Activated T-cell treated with anti-CD3 and anti-CD28 coated beads, Interleukin-2, amount 50 U/mL, for 24 hours (primary cell): ENCODE measurements at regions not wholly inside any gene's neighbourhood (a gene's known extent, or its start where the extent isn't known, plus 50 kb on each side); places are given as distances from the start of the nearest gene placed in this dataset.

Source experiments
- DNase-seq: peaks from one replicate; pipeline ENCODE4 v3.0.0-alpha.2; 2020
- H3K27ac Mint-ChIP-seq: 2 replicates; pipeline ENCODE4 v1.8.0; 2020; ENCODE audit warnings: mild to moderate bottlenecking, mixed read lengths
- H3K27me3 Mint-ChIP-seq: 2 replicates; pipeline ENCODE4 v1.8.0; 2020; ENCODE audit warnings: mixed read lengths
- H3K36me3 Mint-ChIP-seq: 2 replicates; pipeline ENCODE4 v1.8.0; 2020; ENCODE audit warnings: low read depth, mixed read lengths
- H3K4me1 Mint-ChIP-seq: 2 replicates; pipeline ENCODE4 v1.8.0; 2020; ENCODE audit warnings: low read depth, mixed read lengths
- H3K4me3 Mint-ChIP-seq: 2 replicates; pipeline ENCODE4 v1.8.0; 2020; ENCODE audit warnings: mild to moderate bottlenecking, moderate library complexity, mixed read lengths
- H3K9me3 Mint-ChIP-seq: 2 replicates; pipeline ENCODE4 v1.8.0; 2020; ENCODE audit warnings: mixed read lengths

DNA sequence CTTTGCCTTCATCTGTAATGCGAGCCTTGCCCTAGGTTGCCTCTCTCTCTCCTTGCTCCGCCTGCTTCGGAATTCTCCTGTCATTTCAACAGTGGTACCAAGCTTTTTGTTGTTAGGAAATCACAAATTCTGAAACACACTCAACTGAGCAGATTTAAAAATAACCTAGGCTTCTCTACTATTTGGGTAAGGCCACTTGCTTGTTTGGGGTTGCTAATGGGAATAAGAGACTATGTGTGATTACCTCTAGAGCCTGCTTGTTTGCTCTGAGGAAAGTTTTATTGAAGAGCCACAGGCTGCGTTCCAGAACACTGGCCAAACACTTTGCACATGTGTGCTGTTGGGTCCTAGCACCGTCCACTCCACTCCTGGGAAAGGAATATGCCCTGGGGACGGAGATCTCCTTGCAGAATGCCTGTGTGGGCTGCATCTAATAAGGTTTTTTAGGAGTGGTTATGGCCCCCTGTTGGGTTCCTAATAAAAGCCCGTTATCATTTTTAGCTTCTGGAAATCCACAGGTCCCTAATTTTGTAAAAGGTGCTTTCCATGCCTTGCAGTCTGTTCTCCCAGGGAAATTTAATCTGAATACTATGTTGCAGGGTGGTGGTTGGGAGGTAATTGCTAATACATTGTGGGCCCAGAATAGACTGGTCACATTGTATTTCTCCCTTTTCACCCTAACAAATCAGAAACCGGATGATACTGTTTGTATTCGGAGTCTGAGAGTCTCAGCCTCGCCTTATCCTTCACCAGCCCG is 68.7 kb upstream of the KLF6 start:
- H3K4me3 Mint-ChIP-seq: no peak overlapping the region
- H3K4me1 Mint-ChIP-seq: peaks cover 51% of the 10 kb centered on the region
- DNase-seq: no peak
- H3K27me3 Mint-ChIP-seq: no peaks in the 10 kb centered on the region
- H3K36me3 Mint-ChIP-seq: no peaks in the 10 kb centered on the region
- H3K9me3 Mint-ChIP-seq: peaks cover 7% of the 10 kb centered on the region
- peak overlapping the region; percentile 95 for H3K27ac Mint-ChIP-seq

DNA sequence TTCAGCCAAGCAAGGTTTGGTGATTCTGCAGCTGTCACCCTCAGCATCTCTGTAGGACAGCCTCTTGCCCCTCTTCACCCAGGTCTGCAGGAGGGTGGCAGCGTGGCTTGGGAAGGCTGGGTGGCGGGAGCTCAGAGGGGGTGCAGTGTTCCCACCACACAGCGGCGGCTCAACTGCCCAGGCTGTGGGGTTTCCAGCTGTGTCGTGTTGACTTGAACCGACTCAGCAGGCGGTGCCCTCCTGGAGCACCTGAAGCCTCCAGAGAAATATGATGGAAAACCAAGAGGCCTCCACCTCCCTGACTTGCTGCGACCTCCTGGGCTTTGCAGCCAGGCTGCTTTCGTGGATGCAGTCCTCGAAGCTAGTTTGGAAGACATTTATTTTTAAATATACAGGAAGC is 68.0 kb upstream of the KLF6 start:
- no peak for DNase-seq
- Mint-ChIP-seq H3K27ac (peak overlapping the region; percentile 95), H3K4me3 (no peak overlapping the region), H3K4me1 (peaks cover 56% of the 10 kb centered on the region), H3K27me3 (no peaks in the 10 kb centered on the region), H3K36me3 (no peaks in the 10 kb centered on the region), H3K9me3 (peaks cover 7% of the 10 kb centered on the region)

DNA sequence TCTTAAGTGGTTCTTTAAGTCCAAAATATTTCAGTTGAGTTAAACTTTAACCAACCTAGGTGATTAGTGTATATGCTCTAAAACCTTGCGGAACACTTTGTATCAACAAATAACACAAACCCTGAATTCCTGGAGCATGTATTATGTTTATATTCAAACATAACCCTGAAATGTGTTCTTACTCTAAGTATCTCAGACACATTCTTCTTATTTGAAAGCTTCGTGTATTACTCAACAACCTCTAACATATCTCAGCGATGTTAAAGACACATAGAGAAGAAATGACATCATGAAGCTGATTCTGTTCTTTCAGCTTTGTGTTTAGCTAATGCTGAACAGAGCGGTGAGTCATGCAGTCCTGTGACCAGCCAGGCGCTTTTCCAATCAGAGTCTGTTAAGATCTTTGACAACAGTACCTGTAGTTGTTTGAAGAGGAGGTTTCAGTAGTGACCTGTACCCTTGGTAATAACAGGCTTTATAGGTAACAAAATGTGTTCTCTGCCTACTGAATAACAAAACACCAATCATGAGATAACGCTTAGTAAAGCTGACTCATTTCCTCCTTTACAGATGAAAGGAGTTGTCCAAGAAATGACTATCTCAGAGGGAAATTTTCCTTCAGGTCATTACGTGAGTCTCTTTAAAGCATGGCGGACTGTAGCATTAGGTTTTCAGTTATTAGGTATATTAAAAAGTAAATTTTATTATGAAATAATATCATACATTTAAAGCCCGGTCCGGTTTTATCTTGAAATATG is 67.3 kb upstream of the KLF6 start:
- peak overlapping the region; percentile 39 for H3K4me3 Mint-ChIP-seq

DNA sequence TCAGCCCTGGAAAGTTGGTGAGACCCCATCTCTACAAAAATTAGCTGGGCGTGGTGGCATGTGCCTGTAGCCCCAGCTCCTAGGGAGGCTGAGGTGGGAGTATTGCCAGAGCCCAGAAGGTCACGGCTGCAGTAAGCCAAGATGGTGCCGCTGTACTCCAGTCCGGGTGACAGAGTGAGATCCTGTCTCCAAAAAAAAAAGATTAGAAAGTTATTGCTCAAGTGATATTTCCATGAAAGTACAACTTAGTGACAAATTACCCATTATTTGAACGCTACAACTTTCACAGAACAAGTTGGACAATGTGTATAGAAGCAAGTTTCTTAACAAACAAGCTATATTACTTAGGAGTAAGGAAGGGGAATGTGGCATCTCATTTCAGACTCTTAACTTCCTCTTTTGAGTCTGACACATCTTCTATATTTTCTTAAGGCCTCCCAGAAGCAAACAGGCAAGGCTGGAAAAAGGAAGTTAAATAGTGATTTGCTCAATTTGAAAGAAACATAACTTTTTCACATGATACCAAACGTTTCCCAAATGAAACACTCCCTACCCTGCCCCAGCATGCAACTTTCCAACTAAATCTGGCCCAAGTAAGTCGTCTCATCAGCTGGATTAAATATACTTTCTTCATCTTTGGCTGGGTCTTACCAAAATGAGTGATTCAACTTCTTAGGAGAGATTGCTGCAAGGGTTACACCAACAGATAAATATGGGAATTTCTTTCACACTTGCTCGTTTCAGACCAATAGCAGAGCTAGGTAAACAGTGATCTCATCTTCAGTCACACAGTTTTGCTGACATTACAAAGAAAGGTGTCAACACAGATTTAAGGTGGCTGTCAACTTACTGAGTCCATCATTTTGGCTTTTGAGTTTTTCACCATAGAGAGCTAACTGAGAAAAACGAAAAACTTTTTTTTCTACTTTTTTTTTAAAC is 66.3 kb upstream of the KLF6 start:
- peaks cover 7% of the 10 kb centered on the region for H3K9me3 Mint-ChIP-seq
- H3K27me3 Mint-ChIP-seq: no peaks in the 10 kb centered on the region
- no peak for DNase-seq
- H3K4me1 Mint-ChIP-seq: peaks cover 63% of the 10 kb centered on the region
- peak overlapping the region; percentile 95 for H3K27ac Mint-ChIP-seq
- no peaks in the 10 kb centered on the region for H3K36me3 Mint-ChIP-seq
- H3K4me3 Mint-ChIP-seq: peak overlapping the region; percentile 39

More for the DNA sequence above, 67.3 kb upstream of the KLF6 start:
- Mint-ChIP-seq H3K36me3 (no peaks in the 10 kb centered on the region), H3K9me3 (peaks cover 7% of the 10 kb centered on the region), H3K27me3 (no peaks in the 10 kb centered on the region), H3K27ac (peak overlapping the region; percentile 95), H3K4me1 (peaks cover 60% of the 10 kb centered on the region)
- DNase-seq: peak; percentile 66

DNA sequence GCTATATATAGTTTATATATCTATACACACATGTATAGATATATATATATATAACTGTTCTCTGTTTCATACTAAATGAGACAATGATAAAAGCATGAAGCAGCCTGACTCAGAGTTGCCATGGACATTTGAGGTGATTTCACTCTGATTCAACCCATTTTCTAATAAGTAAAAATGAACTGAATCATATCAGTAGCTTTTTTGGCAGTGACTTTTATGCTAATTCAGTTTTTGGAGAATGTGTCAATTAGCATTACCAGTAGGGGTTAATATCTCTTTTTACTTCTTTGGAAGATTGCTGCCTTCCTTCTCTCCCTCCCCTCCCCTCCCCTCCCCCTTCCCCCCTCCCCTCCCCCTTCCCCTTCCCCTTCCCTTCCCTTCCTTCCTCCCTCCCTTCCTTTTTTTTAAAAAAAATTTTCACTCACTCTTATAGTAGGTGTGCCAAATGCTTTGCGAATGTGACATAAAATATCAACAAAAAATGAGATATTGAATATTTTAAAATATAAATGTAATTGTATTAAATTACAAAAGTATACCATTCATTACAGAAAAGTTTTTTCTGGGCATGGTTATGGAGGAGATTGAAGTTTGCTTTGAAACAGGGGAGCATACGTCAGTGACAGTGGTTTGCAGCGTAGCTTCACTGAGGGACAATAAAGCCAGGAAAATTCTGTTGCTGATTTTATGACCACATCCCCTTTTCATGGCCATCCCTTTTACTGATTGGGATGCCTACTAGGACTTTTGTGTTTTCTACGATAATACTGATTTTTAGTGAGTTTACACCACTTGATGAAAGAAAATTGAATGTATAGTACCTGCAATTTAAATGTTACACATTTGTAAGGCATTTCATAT is 64.0 kb upstream of the KLF6 start:
- Mint-ChIP-seq H3K4me3 (no peak overlapping the region), H3K27me3 (no peaks in the 10 kb centered on the region), H3K27ac (peak overlapping the region; percentile 30), H3K9me3 (peaks cover 7% of the 10 kb centered on the region), H3K36me3 (no peaks in the 10 kb centered on the region), H3K4me1 (peaks cover 57% of the 10 kb centered on the region)
- DNase-seq: no peak

DNA sequence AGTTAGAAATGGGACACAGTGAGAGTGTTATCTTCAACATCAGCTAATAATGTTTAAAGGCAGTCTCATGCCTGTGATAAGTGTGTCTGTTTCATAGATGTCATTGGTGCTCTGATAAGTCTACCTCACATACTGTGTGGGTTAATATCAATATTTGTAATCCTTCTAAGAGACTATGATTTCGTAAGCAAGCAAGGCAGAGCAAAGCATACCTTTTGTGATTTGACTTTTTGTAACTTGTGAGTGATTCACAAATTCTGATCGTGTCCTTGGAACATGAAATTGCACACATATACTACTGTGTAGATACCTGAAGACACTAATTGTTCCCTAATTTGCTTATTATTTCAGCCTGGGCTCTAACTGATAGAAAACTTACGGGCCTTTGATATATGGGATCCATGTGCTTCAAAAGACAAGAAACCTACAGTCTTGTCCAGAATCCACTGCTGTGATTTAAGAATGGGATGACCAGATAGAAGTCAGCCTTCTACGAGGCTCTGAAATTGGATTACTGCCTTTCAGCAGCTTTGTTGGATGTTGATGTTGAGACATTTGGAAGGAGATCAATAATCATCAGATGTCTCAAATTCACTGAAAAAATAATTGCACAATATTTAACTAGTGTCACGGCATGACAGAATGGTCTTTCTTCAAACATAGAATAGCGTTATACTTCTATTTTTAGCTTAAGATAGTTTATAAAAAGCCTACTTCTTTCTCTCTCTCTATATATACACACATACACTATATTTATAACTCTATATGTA is 63.2 kb upstream of the KLF6 start:
- peaks cover 50% of the 10 kb centered on the region for H3K4me1 Mint-ChIP-seq

DNA sequence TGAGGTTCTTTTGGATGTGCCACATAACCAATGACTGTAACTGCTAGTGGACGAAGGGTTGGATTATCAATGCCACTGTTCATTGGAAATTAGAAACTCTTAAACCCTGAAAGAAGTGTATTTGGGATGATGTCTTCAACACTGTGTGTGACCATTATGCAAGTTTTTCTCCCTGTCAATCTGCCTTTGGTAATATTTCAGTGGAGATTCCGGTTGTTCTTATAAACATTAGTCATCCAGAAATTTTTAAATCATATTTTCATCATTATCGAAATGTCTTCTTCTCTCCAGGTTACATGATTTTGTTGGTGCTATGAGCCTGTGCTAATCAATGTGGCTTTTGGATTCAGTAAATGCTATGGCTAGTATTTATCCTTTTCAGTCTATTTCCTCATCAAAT is 61.7 kb upstream of the KLF6 start:
- no peak overlapping the region for H3K4me3 Mint-ChIP-seq
- H3K4me1 Mint-ChIP-seq: peaks cover 36% of the 10 kb centered on the region
- no peak for DNase-seq
- H3K27me3 Mint-ChIP-seq: no peaks in the 10 kb centered on the region
- no peaks in the 10 kb centered on the region for H3K36me3 Mint-ChIP-seq
- H3K9me3 Mint-ChIP-seq: peaks cover 7% of the 10 kb centered on the region
- no peak overlapping the region for H3K27ac Mint-ChIP-seq

More for the DNA sequence above, 63.2 kb upstream of the KLF6 start:
- Mint-ChIP-seq H3K9me3 (peaks cover 7% of the 10 kb centered on the region), H3K27me3 (no peaks in the 10 kb centered on the region), H3K36me3 (no peaks in the 10 kb centered on the region), H3K4me3 (no peak overlapping the region), H3K27ac (peak overlapping the region; percentile 87)
- no peak for DNase-seq

DNA sequence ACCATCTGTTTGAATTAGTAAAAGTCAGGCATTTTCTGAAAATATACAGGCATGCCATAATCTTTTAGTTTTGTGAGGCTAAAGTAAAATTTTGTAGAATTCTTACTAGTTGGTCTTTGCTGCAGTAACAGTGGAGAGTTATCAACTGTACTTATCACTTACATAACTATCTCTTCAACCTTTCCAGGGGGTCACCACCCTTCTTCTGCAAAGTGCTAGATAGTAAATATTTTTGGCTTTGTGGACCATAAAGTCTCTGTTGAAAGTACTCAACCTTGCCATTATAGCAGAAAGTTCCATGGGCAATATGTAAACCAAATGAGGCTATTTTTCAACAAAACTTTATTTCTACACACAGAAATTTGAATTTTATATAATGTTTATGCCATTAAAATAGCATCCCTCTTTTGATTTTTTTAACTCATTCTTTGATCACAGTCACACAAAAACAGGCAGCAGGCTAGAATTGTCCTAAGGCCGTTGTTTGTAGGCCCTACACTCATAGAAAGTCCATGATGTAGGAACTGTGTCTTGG is 59.5 kb upstream of the KLF6 start:
- no peak overlapping the region for H3K27ac Mint-ChIP-seq
- H3K27me3 Mint-ChIP-seq: no peaks in the 10 kb centered on the region
- no peak for DNase-seq
- H3K36me3 Mint-ChIP-seq: no peaks in the 10 kb centered on the region
- no peak overlapping the region for H3K4me3 Mint-ChIP-seq
- no peaks in the 10 kb centered on the region for H3K9me3 Mint-ChIP-seq
- H3K4me1 Mint-ChIP-seq: peaks cover 21% of the 10 kb centered on the region

DNA sequence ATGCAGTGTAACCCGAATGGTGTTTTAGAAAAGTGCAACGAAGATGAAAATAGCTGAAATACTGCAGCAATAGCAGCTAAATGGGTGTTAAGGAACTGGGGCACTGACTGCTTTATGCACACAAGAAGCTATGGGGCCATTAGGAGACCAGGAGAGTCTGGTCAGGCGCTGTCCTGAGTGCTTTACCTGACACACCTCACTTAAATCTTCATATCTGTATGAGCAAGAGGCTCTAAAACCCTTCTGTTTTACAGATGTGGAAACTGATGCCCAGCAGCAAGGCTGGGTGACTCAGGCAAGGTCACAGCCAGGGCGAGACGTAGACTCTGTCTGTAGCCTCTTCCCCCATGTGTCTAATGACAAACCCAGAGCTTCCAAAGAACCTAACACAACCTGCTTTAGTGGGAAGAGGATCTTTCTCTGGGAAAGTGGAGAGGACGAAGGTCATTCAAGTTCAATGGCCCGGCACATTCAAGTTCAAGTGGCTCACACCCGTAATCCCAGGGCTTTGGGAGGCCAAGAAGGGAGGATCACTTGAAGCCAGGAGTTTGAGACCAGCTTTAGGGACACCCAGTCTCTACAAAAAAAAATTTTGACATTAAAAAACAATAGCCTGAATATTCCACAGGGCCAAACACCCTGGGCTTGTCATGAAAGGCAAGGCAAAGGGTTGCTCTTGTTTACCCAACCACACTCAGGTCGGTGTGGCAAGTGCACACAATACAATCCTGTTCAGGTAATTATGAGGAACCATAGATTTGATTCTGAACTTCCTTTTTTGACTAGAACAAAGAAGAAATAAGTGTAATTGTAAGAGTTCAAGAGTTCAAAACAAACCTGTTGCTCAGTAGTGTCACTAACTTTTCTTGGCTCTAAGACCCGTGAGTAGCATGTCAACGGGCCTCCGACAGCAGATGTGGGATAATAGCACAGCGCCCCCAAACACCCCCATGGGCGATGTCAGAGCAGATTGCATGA is 53.7 kb upstream of the KLF6 start:
- Mint-ChIP-seq H3K4me3 (no peak overlapping the region), H3K27me3 (no peaks in the 10 kb centered on the region), H3K27ac (no peak overlapping the region), H3K4me1 (peaks cover 49% of the 10 kb centered on the region), H3K36me3 (no peaks in the 10 kb centered on the region), H3K9me3 (no peaks in the 10 kb centered on the region)
- DNase-seq: no peak

DNA sequence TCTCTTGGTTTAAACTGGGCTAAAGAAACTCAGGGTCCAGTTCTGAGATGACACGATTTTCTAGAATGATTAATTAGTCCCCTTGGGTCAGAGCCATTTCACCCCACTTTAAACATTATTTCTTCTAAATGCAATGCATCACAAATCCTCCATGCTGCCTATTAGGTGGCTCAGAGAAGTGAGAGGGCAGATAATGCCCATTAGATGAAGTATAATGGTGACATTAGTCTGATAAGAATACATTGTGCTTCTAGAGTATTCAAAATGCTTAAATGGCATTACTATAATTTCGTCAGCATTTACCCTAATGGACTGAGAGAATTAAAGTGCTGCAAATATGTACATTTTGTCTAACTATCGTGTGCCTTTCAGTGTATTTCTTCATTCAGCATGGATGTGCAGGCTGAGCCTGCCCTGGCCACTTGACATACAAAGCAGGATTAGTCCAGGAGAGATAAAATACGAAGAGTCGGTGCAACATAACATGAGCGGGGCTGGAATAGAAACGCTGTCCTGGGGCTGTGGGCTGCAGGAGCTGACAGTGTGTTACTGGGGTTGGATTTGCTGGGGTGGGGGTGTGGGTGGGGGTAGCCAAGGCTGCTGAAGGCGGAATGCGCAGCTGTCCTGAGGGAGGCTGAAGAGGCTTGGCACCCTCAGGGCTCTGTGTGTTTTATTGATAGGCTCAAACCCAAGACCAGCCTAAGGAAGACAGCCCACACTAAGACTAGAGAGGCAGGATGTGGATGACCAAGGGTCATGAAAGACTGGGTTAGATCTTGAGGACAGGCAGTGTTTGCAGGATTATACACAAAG is 52.8 kb upstream of the KLF6 start:
- Mint-ChIP-seq H3K9me3 (no peaks in the 10 kb centered on the region), H3K4me1 (peaks cover 52% of the 10 kb centered on the region), H3K27me3 (no peaks in the 10 kb centered on the region), H3K27ac (no peak overlapping the region), H3K36me3 (no peaks in the 10 kb centered on the region), H3K4me3 (no peak overlapping the region)
- DNase-seq: no peak

DNA sequence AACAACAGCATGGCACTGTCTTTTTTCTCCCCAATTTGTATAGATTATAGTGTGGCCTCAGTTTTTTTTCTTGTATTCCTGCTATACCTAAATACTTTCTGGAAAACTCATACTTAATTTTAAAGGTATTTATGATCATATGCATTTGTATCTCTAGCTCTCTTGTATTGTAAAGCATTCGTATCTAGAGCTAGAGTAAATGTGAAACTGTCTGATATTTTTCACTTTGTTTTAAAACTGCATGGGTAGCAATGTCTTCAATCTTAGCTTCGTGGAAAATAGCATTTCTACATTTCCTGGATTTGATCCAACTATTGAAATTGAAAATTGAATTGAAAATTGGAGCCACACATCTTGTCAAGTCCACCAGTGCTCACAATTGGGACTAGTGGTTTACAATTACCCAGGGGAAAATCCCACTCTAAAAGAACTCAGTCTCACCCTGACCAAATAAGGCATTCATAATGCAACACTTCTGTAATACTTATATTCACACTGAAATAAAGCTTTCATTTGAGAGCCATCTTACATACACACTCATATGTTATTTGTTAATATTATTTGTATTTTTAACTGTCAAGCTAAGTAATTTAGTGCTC is 51.3 kb upstream of the KLF6 start:
- peak overlapping the region; percentile 73 for H3K27ac Mint-ChIP-seq
- H3K9me3 Mint-ChIP-seq: no peaks in the 10 kb centered on the region
- no peaks in the 10 kb centered on the region for H3K27me3 Mint-ChIP-seq
- peak overlapping the region; percentile 47 for H3K4me3 Mint-ChIP-seq
- peaks cover 66% of the 10 kb centered on the region for H3K4me1 Mint-ChIP-seq
- no peaks in the 10 kb centered on the region for H3K36me3 Mint-ChIP-seq
- no peak for DNase-seq
